ENCODE measurements at regions not wholly inside any gene's neighbourhood (a gene's known extent, or its start where the extent isn't known, plus 50 kb on each side); places are given as distances from the start of the nearest gene placed in this dataset.

GRCh38 chr13:111458739-111459138, 138.3 kb downstream of the TEX29 start:
- H3K27me3 ChIP-seq (ENCODE audit: control insufficient read depth, insufficient read depth, low read length): no peaks in the 10 kb centered on the region
- no peak for DNase-seq (ENCODE audit: low read depth)
- H3K36me3 ChIP-seq (ENCODE audit: control insufficient read depth, insufficient read depth, low read length): no peaks in the 10 kb centered on the region
- FAIRE-seq: no peak
- TF ChIP-seq CTCF (IDR thresholded peaks at IDR 0.05; ENCODE audit: insufficient read depth, low read length, severe bottlenecking): no peak
- H3K4me3 ChIP-seq (ENCODE audit: low read depth, low read length): no peak overlapping the region

GRCh38 chr13:111459803-111460547, 139.5 kb downstream of the TEX29 start:
- Histone ChIP-seq H3K27me3 (ENCODE audit: control insufficient read depth, insufficient read depth, low read length) (no peaks in the 10 kb centered on the region), H3K36me3 (ENCODE audit: control insufficient read depth, insufficient read depth, low read length) (no peaks in the 10 kb centered on the region), H3K4me3 (ENCODE audit: low read depth, low read length) (no peak overlapping the region)
- no peak for TF ChIP-seq CTCF (IDR thresholded peaks at IDR 0.05; ENCODE audit: insufficient read depth, low read length, severe bottlenecking)
- DNase-seq (ENCODE audit: low read depth) (no peak), FAIRE-seq (no peak)

- H3K27me3 ChIP-seq (ENCODE audit: control insufficient read depth, insufficient read depth, low read length): no peaks in the 10 kb centered on the region
- peak; percentile 22 for TF ChIP-seq CTCF (IDR thresholded peaks at IDR 0.05; ENCODE audit: insufficient read depth, low read length, severe bottlenecking)
- FAIRE-seq (no peak), DNase-seq (ENCODE audit: low read depth) (peak; percentile 4)
- no peaks in the 10 kb centered on the region for H3K36me3 ChIP-seq (ENCODE audit: control insufficient read depth, insufficient read depth, low read length)
- no peak overlapping the region for H3K4me3 ChIP-seq (ENCODE audit: low read depth, low read length)
Measured at GRCh38 chr13:111460548-111461444, 140.4 kb downstream of the TEX29 start.

- TF ChIP-seq CTCF (IDR thresholded peaks at IDR 0.05; ENCODE audit: insufficient read depth, low read length, severe bottlenecking): no peak
- DNase-seq (ENCODE audit: low read depth): no peak
- Histone ChIP-seq H3K36me3 (ENCODE audit: control insufficient read depth, insufficient read depth, low read length) (no peaks in the 10 kb centered on the region), H3K4me3 (ENCODE audit: low read depth, low read length) (no peak overlapping the region), H3K27me3 (ENCODE audit: control insufficient read depth, insufficient read depth, low read length) (no peaks in the 10 kb centered on the region)
- FAIRE-seq: no peak
Measured at GRCh38 chr13:111461445-111462149, 141.2 kb downstream of the TEX29 start.

GRCh38 chr13:111462221-111462764, 141.9 kb downstream of the TEX29 start:
- no peak for DNase-seq (ENCODE audit: low read depth)
- no peaks in the 10 kb centered on the region for H3K27me3 ChIP-seq (ENCODE audit: control insufficient read depth, insufficient read depth, low read length)
- H3K4me3 ChIP-seq (ENCODE audit: low read depth, low read length): no peak overlapping the region
- H3K36me3 ChIP-seq (ENCODE audit: control insufficient read depth, insufficient read depth, low read length): no peaks in the 10 kb centered on the region
- FAIRE-seq: no peak
- TF ChIP-seq CTCF (IDR thresholded peaks at IDR 0.05; ENCODE audit: insufficient read depth, low read length, severe bottlenecking): no peak

All from bronchial epithelial cell (primary cell).